K562 (cell line): ENCODE measurements at regions not wholly inside any gene's neighbourhood (a gene's known extent, or its start where the extent isn't known, plus 50 kb on each side); places are given as distances from the start of the nearest gene placed in this dataset.

Source experiments
- ATAC-seq: fragments of 200-7000 bp; cut with Tn5 transposase; 3 replicates; pipeline ENCODE4 v1.9.1; 2020; ENCODE audit warnings: moderate library complexity
- BruUV-seq: library from RNA; stranded (reverse); fragments of 400-500 nt; replicated peaks from 2 replicates; lab custom pipeline; 2021; lab: Mats Ljungman, UMichigan
- CTCF ChIA-PET: fragments of 300-600 bp; formaldehyde crosslinking; extraction: SDS; loops from one replicate; lab custom pipeline; 2021; ENCODE audit warnings: low intra/inter-chr PET ratio; lab: Yijun Ruan, JAX
- POLR2A ChIA-PET: fragments of 300-600, 350-650 bp; sonication (Branson Sonifier 250); formaldehyde crosslinking; extraction: SDS; loops from one replicate; lab custom pipeline; 2021; ENCODE audit warnings: antibody characterized with exemption, inconsistent platforms; lab: Yijun Ruan, JAX
- DNase-seq, 4 experiments: peaks; one replicate each; pipeline versions ENCODE4 v3.0.0 to v3.0.0-alpha.2; 2011 to 2018; ENCODE audit warnings: low spot score in 3 of 4, mixed read lengths in 3 of 4; ENCODE audit errors: extremely low read depth in 1 of 4
- FAIRE-seq: peaks from 2 replicates; lab custom pipeline; 2011; peaks lifted over from hg19 to GRCh38; lab: Jason Lieb, UNC
- H2AFZ ChIP-seq: 2 replicates; pipeline ENCODE4 v1.6.0; 2011; ENCODE audit warnings: low read depth, low read length, control low read depth, inconsistent platforms
- H3K27ac ChIP-seq: fragments of 200-600 bp; 3 replicates; pipeline ENCODE4 v1.8.0; 2011; ENCODE audit warnings: low read depth, mild to moderate bottlenecking, control low read depth, inconsistent platforms, low read length, moderate library complexity, mixed read lengths; ENCODE audit errors: extremely low read depth
- H3K27me3 ChIP-seq, 2 experiments: fragments of 300-600 bp in 1 of 2; 2 replicates in 1 of 2; 3 replicates in 1 of 2; pipeline versions ENCODE4 v1.6.0 to v1.8.0; 2011; ENCODE audit warnings: inconsistent platforms in 2 of 2, low read length in 2 of 2, mild to moderate bottlenecking in 1 of 2, mixed read lengths in 1 of 2, moderate library complexity in 1 of 2; ENCODE audit not compliant: control insufficient read depth in 2 of 2, insufficient read depth in 2 of 2
- H3K36me3 ChIP-seq: fragments of 300-600 bp; 3 replicates; pipeline ENCODE4 v1.8.0; 2011; ENCODE audit warnings: mild to moderate bottlenecking, low read length, inconsistent platforms; ENCODE audit not compliant: control insufficient read depth, insufficient read depth
- H3K4me1 ChIP-seq, 2 experiments: fragments of 200-600 bp in 1 of 2; replicated peaks in 1 of 2; 2 replicates in 1 of 2; 3 replicates in 1 of 2; pipeline versions ENCODE4 v1.5.1 to v1.8.0; 2011; ENCODE audit warnings: inconsistent platforms in 2 of 2, low read length in 2 of 2, mild to moderate bottlenecking in 1 of 2, mixed read lengths in 1 of 2, moderate library complexity in 1 of 2; ENCODE audit not compliant: control insufficient read depth in 2 of 2, insufficient read depth in 2 of 2
- H3K4me2 ChIP-seq: 2 replicates; pipeline ENCODE4 v1.6.1; 2011; ENCODE audit warnings: low read length, control low read depth, inconsistent platforms, mixed read lengths; ENCODE audit not compliant: insufficient read depth
- H3K4me3 ChIP-seq: fragments of 200-600 bp; sonication (generic), shearing (Covaris generic); 2 replicates; pipeline ENCODE4 v1.5.1; 2016; ENCODE audit warnings: control low read depth, inconsistent platforms
- H3K79me2 ChIP-seq: fragments of 200-600 bp; 3 replicates; pipeline ENCODE4 v1.8.0; 2011; ENCODE audit warnings: low read length, inconsistent platforms; ENCODE audit not compliant: control insufficient read depth, insufficient read depth
- H3K9ac ChIP-seq, 2 experiments: 2 replicates each; pipeline versions ENCODE4 v1.6.0 to v1.6.1; 2011; ENCODE audit warnings: low read depth in 2 of 2, low read length in 2 of 2, control low read depth in 1 of 2, inconsistent platforms in 1 of 2, mild to moderate bottlenecking in 1 of 2, mixed read lengths in 1 of 2; ENCODE audit not compliant: insufficient read depth in 1 of 2
- H3K9me1 ChIP-seq: one replicate; pipeline ENCODE4 v1.6.0; 2011; ENCODE audit warnings: inconsistent platforms, mild to moderate bottlenecking, low read length, moderate library complexity; ENCODE audit not compliant: control insufficient read depth, insufficient read depth
- H3K9me3 ChIP-seq: replicated peaks from 2 replicates; pipeline ENCODE4 v1.5.1; 2011; ENCODE audit warnings: low read depth, low read length, inconsistent platforms; ENCODE audit not compliant: control insufficient read depth, insufficient read depth
- H4K20me1 ChIP-seq: replicated peaks from 2 replicates; pipeline ENCODE4 v1.6.1; 2011; ENCODE audit warnings: low read length, inconsistent platforms, mixed read lengths; ENCODE audit not compliant: control insufficient read depth, insufficient read depth
- CEBPB ChIP-seq: fragments of 450-650 bp; IDR thresholded peaks from 2 replicates; pipeline ENCODE4 v1.6.1; 2016; ENCODE audit warnings: missing genetic modification characterization, missing compliant biosample characterization
- CXXC5 ChIP-seq: fragments of 250-450 bp; sonication (Bioruptor Pico); IDR thresholded peaks from 2 replicates; pipeline ENCODE4 v1.8.0; 2022; ENCODE audit warnings: inconsistent platforms, mild to moderate bottlenecking, moderate library complexity
- GTF2F1 ChIP-seq: IDR thresholded peaks from 2 replicates; pipeline ENCODE4 v1.6.1; 2011; ENCODE audit warnings: low read depth, low read length, improper control_type of control experiment
- MEF2A ChIP-seq: IDR thresholded peaks from 2 replicates; pipeline ENCODE4 v1.6.1; 2011; ENCODE audit warnings: low read depth, mild to moderate bottlenecking, low read length, moderate library complexity; ENCODE audit not compliant: control insufficient read depth
- NFIC ChIP-seq: fragments of 450-650 bp; IDR thresholded peaks from 2 replicates; pipeline ENCODE4 v1.6.1; 2017; ENCODE audit warnings: mild to moderate bottlenecking, inconsistent platforms
- PHB2 ChIP-seq: fragments of 450-650 bp; IDR thresholded peaks from 2 replicates; pipeline ENCODE4 v1.6.1; 2017; ENCODE audit warnings: low read depth
- ZBTB40 ChIP-seq, 2 experiments: fragments of 450-650 bp in 1 of 2; sonication (generic) in 1 of 2; formaldehyde crosslinking in 1 of 2; IDR thresholded peaks; 2 replicates each; pipeline versions ENCODE4 v1.7.1 to v1.9.0; 2016 to 2022; ENCODE audit warnings: inconsistent platforms in 1 of 2, mild to moderate bottlenecking in 1 of 2, missing genetic modification reagents in 1 of 2
- ZNF696 ChIP-seq: fragments of 250-450 bp; sonication (Bioruptor Pico); conservative IDR thresholded peaks from 2 replicates; pipeline ENCODE4 v1.4.0; 2020; ENCODE audit warnings: mild to moderate bottlenecking, moderate library complexity
- WGBS: fragments of 100-300 bp; shearing (Covaris generic); methylation state at CpG from one replicate; pipeline ENCODE4 v1.1.6; 2016; ENCODE audit warnings: low coverage, mixed read lengths; ENCODE audit not compliant: insufficient coverage; ENCODE audit errors: missing lambda C conversion rate; 5-methylcytosine and 5-hydroxymethylcytosine counted together
- in situ Hi-C: fragments of 300-500 bp; cut with MboI; formaldehyde crosslinking; loops from 4 replicates; pipeline ENCODE4 v1.15.0; 2018; ENCODE audit warnings: inconsistent platforms, mixed read lengths
- intact Hi-C: fragments of 100-400 bp; cut with micrococcal nuclease; formaldehyde crosslinking; loops from 2 replicates; pipeline ENCODE4 v1.14.2; 2022

- in situ Hi-C loops (no loop called here), intact Hi-C loops (no loop called here)
- POLR2A ChIA-PET: no interaction called here
- DNase-seq (peak in 1 of 4 experiments; percentile 4), ATAC-seq (no peak), FAIRE-seq (no peak)
- BruUV-seq: no TSS peak
- CTCF ChIA-PET: no interaction called here
- Histone ChIP-seq H3K4me2 (no peak overlapping the region), H3K4me3 (no peak overlapping the region), H3K9me3 (no peaks in the 10 kb centered on the region), H4K20me1 (no peaks in the 10 kb centered on the region), H3K36me3 (no peaks in the 10 kb centered on the region), H3K4me1 (no peaks in the 10 kb centered on the region), H3K79me2 (no peaks in the 10 kb centered on the region), H2AFZ (no peak overlapping the region), H3K27ac (no peak overlapping the region), H3K9ac (no peak overlapping the region), H3K9me1 (no peaks in the 10 kb centered on the region), H3K27me3 (no peaks in the 10 kb centered on the region)
- no peak for TF ChIP-seq CEBPB (tag)
- TF ChIP-seq NFIC: peak; percentile 54
- WGBS: 0% methylated on average over 4 of the region's 4 CpGs
Measured at GRCh38 chr7:67823345-67823744, 826.7 kb downstream of the TYW1 start.

GRCh38 chr7:67825356-67825755 is 828.7 kb downstream of the TYW1 start:
- intact Hi-C loops (no loop called here), in situ Hi-C loops (no loop called here)
- Histone ChIP-seq H2AFZ (no peak overlapping the region), H3K9me1 (no peaks in the 10 kb centered on the region), H3K27me3 (no peaks in the 10 kb centered on the region), H4K20me1 (no peaks in the 10 kb centered on the region), H3K36me3 (no peaks in the 10 kb centered on the region), H3K9ac (no peak overlapping the region), H3K4me1 (no peaks in the 10 kb centered on the region), H3K4me2 (no peak overlapping the region), H3K4me3 (no peak overlapping the region), H3K79me2 (no peaks in the 10 kb centered on the region), H3K9me3 (no peaks in the 10 kb centered on the region), H3K27ac (no peak overlapping the region)
- no TSS peak for BruUV-seq
- DNase-seq (no peak), FAIRE-seq (no peak), ATAC-seq (no peak)
- ChIA-PET POLR2A (no interaction called here), CTCF (no interaction called here)
- 0% methylated on average over 1 of the region's 1 CpG for WGBS
- TF ChIP-seq MEF2A (no peak), ZNF696 (CRISPR knock-in tag) (no peak), CXXC5 (CRISPR knock-in tag) (no peak), ZBTB40 (IDR thresholded peaks at IDR 0.05) (no peak), ZBTB40 (CRISPR knock-in tag; IDR thresholded peaks at IDR 0.05) (no peak), GTF2F1 (no peak), PHB2 (no peak)
